GM21528 (cell line): ENCODE measurements at regions not wholly inside any gene's neighbourhood (a gene's known extent, or its start where the extent isn't known, plus 50 kb on each side); places are given as distances from the start of the nearest gene placed in this dataset.

Experiments used
- ATAC-seq: cut with Tn5 transposase; IDR thresholded peaks from one replicate; pipeline ENCODE4 v1.9.1; 2021; ENCODE audit warnings: mild to moderate bottlenecking, moderate library complexity; ENCODE audit not compliant: unreplicated experiment, low FRiP score

GRCh38 chr13:22040810-22041364, 370.0 kb downstream of the FGF9 start:
- ATAC-seq, result no peak

- ATAC-seq, result no peak
Measured at GRCh38 chr13:22041741-22042140, 370.9 kb downstream of the FGF9 start.

GRCh38 chr13:22047082-22047784, 376.4 kb downstream of the FGF9 start:
- no peak for ATAC-seq

- no peak for ATAC-seq
Measured at GRCh38 chr13:22047785-22048104, 376.9 kb downstream of the FGF9 start.

- ATAC-seq, result no peak
Measured at GRCh38 chr13:22049384-22049783, 378.5 kb downstream of the FGF9 start.

GRCh38 chr13:22050951-22051563, 380.2 kb downstream of the FGF9 start:
- ATAC-seq, result no peak

- ATAC-seq, result no peak
Measured at GRCh38 chr13:22053053-22053452, 382.2 kb downstream of the FGF9 start.

GRCh38 chr13:22055259-22055658, 384.4 kb downstream of the FGF9 start:
- ATAC-seq, result no peak

GRCh38 chr13:22060187-22060586, 389.3 kb downstream of the FGF9 start:
- no peak for ATAC-seq

GRCh38 chr13:22061371-22061805, 390.5 kb downstream of the FGF9 start:
- ATAC-seq, result peak; percentile 48

- ATAC-seq, result peak; percentile 83
Measured at GRCh38 chr13:22061806-22062391, 391.0 kb downstream of the FGF9 start.

- no peak for ATAC-seq
Measured at GRCh38 chr13:22062478-22063205, 391.8 kb downstream of the FGF9 start.

GRCh38 chr13:22063416-22064124, 392.7 kb downstream of the FGF9 start:
- ATAC-seq, result no peak

GRCh38 chr13:22064854-22065620, 394.2 kb downstream of the FGF9 start:
- no peak for ATAC-seq

- peak; percentile 55 for ATAC-seq
Measured at GRCh38 chr13:22073718-22074117, 402.8 kb downstream of the FGF9 start.

- no peak for ATAC-seq
Measured at GRCh38 chr13:22074403-22074802, 403.5 kb downstream of the FGF9 start.

- no peak for ATAC-seq
Measured at GRCh38 chr13:22076658-22077057, 405.8 kb downstream of the FGF9 start.

GRCh38 chr13:22077205-22077683, 406.4 kb downstream of the FGF9 start:
- ATAC-seq, result no peak

- no peak for ATAC-seq
Measured at GRCh38 chr13:22077764-22078163, 406.9 kb downstream of the FGF9 start.

- ATAC-seq, result no peak
Measured at GRCh38 chr13:22079961-22080360, 409.1 kb downstream of the FGF9 start.
